RWPE2 (cell line): ENCODE measurements at regions not wholly inside any gene's neighbourhood (a gene's known extent, or its start where the extent isn't known, plus 50 kb on each side); places are given as distances from the start of the nearest gene placed in this dataset.

Source experiments
- ATAC-seq: fragments of 200-7000 bp; cut with Tn5 transposase; 3 replicates; pipeline ENCODE4 v1.9.1; 2021; ENCODE audit warnings: low read depth
- DNase-seq: peaks from one replicate; pipeline ENCODE4 v3.0.0-alpha.2; 2020; ENCODE audit warnings: low spot score
- H3K27ac ChIP-seq: fragments of 450-650 bp; 2 replicates; pipeline ENCODE4 v1.5.1; 2017; ENCODE audit warnings: mild to moderate bottlenecking; ENCODE audit not compliant: poor library complexity, severe bottlenecking
- H3K27me3 ChIP-seq: fragments of 250-450 bp; sonication (Bioruptor Pico); 2 replicates; pipeline ENCODE4 v1.5.1; 2021; ENCODE audit warnings: mild to moderate bottlenecking, moderate library complexity; ENCODE audit not compliant: insufficient read depth, poor library complexity, severe bottlenecking
- H3K36me3 ChIP-seq: fragments of 250-450 bp; sonication (Bioruptor Pico); 2 replicates; pipeline ENCODE4 v1.5.1; 2020; ENCODE audit warnings: low read depth, mild to moderate bottlenecking, moderate library complexity
- H3K4me1 ChIP-seq: fragments of 250-450 bp; sonication (Bioruptor Pico); 2 replicates; pipeline ENCODE4 v1.5.1; 2021; ENCODE audit warnings: mild to moderate bottlenecking, moderate library complexity; ENCODE audit not compliant: insufficient read depth, poor library complexity, severe bottlenecking
- H3K4me3 ChIP-seq: fragments of 250-450 bp; sonication (Bioruptor Pico); 2 replicates; pipeline ENCODE4 v1.5.1; 2021; ENCODE audit warnings: mild to moderate bottlenecking, moderate library complexity; ENCODE audit not compliant: severe bottlenecking
- H3K9me3 ChIP-seq: fragments of 250-450 bp; sonication (Bioruptor Pico); 2 replicates; pipeline ENCODE4 v1.5.1; 2021; ENCODE audit warnings: mild to moderate bottlenecking, moderate library complexity; ENCODE audit not compliant: severe bottlenecking
- TF ChIP-seq, protein P1 (sequence below): fragments of 450-650 bp; IDR thresholded peaks from one replicate; pipeline ENCODE4 v1.5.1; 2017; ENCODE audit warnings: mild to moderate bottlenecking, moderate library complexity; ENCODE audit not compliant: poor library complexity, severe bottlenecking

- ATAC-seq, result no peak
- Histone ChIP-seq H3K27ac (no peak overlapping the region), H3K36me3 (no peaks in the 10 kb centered on the region), H3K9me3 (no peaks in the 10 kb centered on the region), H3K4me1 (no peaks in the 10 kb centered on the region), H3K4me3 (no peak overlapping the region), H3K27me3 (peaks cover 13% of the 10 kb centered on the region)
- DNase-seq, result no peak
- TF ChIP-seq, protein P1, sequence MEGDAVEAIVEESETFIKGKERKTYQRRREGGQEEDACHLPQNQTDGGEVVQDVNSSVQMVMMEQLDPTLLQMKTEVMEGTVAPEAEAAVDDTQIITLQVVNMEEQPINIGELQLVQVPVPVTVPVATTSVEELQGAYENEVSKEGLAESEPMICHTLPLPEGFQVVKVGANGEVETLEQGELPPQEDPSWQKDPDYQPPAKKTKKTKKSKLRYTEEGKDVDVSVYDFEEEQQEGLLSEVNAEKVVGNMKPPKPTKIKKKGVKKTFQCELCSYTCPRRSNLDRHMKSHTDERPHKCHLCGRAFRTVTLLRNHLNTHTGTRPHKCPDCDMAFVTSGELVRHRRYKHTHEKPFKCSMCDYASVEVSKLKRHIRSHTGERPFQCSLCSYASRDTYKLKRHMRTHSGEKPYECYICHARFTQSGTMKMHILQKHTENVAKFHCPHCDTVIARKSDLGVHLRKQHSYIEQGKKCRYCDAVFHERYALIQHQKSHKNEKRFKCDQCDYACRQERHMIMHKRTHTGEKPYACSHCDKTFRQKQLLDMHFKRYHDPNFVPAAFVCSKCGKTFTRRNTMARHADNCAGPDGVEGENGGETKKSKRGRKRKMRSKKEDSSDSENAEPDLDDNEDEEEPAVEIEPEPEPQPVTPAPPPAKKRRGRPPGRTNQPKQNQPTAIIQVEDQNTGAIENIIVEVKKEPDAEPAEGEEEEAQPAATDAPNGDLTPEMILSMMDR, result no peak
These were observed 132.1 kb upstream of the PRR20G start for GRCh38 chr3:127419641-127420553.

- ATAC-seq (no peak), DNase-seq (no peak)
- H3K27me3 ChIP-seq, result peaks cover 13% of the 10 kb centered on the region
- TF ChIP-seq, protein P1, result no peak
- H3K9me3 ChIP-seq, result no peaks in the 10 kb centered on the region
- H3K27ac ChIP-seq, result no peak overlapping the region
- H3K4me3 ChIP-seq, result no peak overlapping the region
- H3K36me3 ChIP-seq, result no peaks in the 10 kb centered on the region
- no peaks in the 10 kb centered on the region for H3K4me1 ChIP-seq
These were observed 131.3 kb upstream of the PRR20G start for GRCh38 chr3:127419182-127419581.

DNA sequence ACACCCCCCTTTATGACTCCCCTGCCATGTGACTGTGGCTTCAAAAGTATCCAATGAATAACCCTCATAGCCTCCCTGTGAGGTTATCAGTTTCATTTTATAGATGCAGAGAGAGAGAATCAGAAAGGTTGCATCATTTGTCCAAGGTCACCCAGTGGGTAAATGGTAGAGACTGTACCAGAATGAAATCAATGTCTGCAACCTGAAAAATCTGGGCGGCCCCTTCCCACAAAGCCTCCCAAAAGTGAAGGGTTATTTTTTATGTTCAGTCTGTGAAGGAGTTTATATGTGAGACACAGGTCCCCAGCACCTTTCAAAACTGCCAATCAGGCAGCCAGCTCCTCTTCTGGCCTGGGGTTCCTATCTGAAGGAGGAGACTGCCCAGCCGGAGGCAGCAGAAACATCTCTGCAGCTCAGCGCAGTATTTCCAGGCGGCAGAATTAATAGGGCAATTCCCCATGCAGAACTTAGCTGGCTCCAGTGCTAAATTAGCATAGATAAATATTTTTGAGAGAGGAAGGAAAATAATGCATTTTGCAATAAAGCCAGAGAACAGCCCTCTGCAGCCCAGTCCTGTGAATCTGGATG, 130.8 kb upstream of the PRR20G start:
- no peaks in the 10 kb centered on the region for H3K9me3 ChIP-seq
- DNase-seq, result no peak
- peaks cover 13% of the 10 kb centered on the region for H3K27me3 ChIP-seq
- no peak for ATAC-seq
- TF ChIP-seq, protein P1, result no peak
- no peak overlapping the region for H3K4me3 ChIP-seq
- H3K4me1 ChIP-seq, result no peaks in the 10 kb centered on the region
- H3K36me3 ChIP-seq, result no peaks in the 10 kb centered on the region
- H3K27ac ChIP-seq, result no peak overlapping the region

- H3K4me3 ChIP-seq, result no peak overlapping the region
- H3K9me3 ChIP-seq, result no peaks in the 10 kb centered on the region
- ATAC-seq (no peak), DNase-seq (no peak)
- H3K4me1 ChIP-seq, result no peaks in the 10 kb centered on the region
- no peak overlapping the region for H3K27ac ChIP-seq
- no peaks in the 10 kb centered on the region for H3K36me3 ChIP-seq
- TF ChIP-seq, protein P1, result no peak
- H3K27me3 ChIP-seq, result peaks cover 13% of the 10 kb centered on the region
These were observed 130.1 kb upstream of the PRR20G start for GRCh38 chr3:127417709-127418559.
